NT2/D1 (cell line): ENCODE measurements at regions not wholly inside any gene's neighbourhood (a gene's known extent, or its start where the extent isn't known, plus 50 kb on each side); places are given as distances from the start of the nearest gene placed in this dataset.

Source experiments
- DNase-seq: peaks from one replicate; pipeline ENCODE4 v3.0.0-alpha.2; 2011; ENCODE audit warnings: low read depth, low spot score
- H3K27me3 ChIP-seq: 2 replicates; pipeline ENCODE4 v1.6.0; 2011; ENCODE audit warnings: mild to moderate bottlenecking; ENCODE audit not compliant: insufficient read length, insufficient read depth
- H3K36me3 ChIP-seq: 2 replicates; pipeline ENCODE4 v1.6.1; 2011; ENCODE audit warnings: mild to moderate bottlenecking, low read length, mixed read lengths; ENCODE audit not compliant: insufficient read depth, insufficient read length
- H3K4me1 ChIP-seq: 2 replicates; pipeline ENCODE4 v1.5.1; 2011; ENCODE audit not compliant: insufficient read depth, insufficient read length
- H3K4me3 ChIP-seq: 2 replicates; pipeline ENCODE4 v1.5.1; 2011; ENCODE audit warnings: low read depth; ENCODE audit not compliant: insufficient read length
- H3K9ac ChIP-seq: 2 replicates; pipeline ENCODE4 v1.6.0; 2011; ENCODE audit warnings: low read depth; ENCODE audit not compliant: insufficient read length
- H3K9me3 ChIP-seq: 2 replicates; pipeline ENCODE4 v1.5.1; 2011; ENCODE audit warnings: mild to moderate bottlenecking, low read length; ENCODE audit not compliant: insufficient read depth
- SUZ12 ChIP-seq: IDR thresholded peaks from 2 replicates; pipeline ENCODE4 v1.6.1; 2011; ENCODE audit not compliant: insufficient read length, insufficient read depth; ENCODE audit errors: extremely low read depth
- YY1 ChIP-seq: IDR thresholded peaks from 2 replicates; pipeline ENCODE4 v1.6.1; 2011; ENCODE audit not compliant: insufficient read length, insufficient read depth
- ZNF274 ChIP-seq: IDR thresholded peaks from 2 replicates; pipeline ENCODE4 v1.6.1; 2011; ENCODE audit warnings: mild to moderate bottlenecking, low read depth, low read length

DNA sequence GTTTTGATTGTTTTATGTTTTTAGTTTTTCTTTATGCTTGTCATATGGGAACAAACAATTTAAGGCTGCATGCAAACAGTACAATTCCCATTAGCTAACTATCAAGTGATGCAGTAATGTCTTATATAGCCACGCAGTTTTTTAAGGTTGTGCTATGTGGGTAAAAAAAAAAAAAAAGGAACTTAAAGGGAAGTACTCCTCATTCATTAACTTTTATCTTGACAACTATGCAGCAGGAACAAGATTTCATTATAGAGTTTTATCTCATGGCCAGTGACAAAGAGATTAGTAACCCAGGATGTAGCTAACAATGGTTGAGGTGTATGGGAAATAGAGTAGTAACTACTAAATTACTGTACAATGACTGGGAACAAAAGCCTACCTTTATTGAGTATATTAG, 1008.2 kb upstream of the CDH9 start:
- no peak for DNase-seq
- no peak overlapping the region for H3K9ac ChIP-seq
- no peaks in the 10 kb centered on the region for H3K27me3 ChIP-seq
- H3K36me3 ChIP-seq, result no peaks in the 10 kb centered on the region
- TF ChIP-seq ZNF274 (no peak), YY1 (no peak)
- H3K9me3 ChIP-seq, result no peaks in the 10 kb centered on the region
- H3K4me3 ChIP-seq, result no peak overlapping the region
- H3K4me1 ChIP-seq, result no peaks in the 10 kb centered on the region

DNA sequence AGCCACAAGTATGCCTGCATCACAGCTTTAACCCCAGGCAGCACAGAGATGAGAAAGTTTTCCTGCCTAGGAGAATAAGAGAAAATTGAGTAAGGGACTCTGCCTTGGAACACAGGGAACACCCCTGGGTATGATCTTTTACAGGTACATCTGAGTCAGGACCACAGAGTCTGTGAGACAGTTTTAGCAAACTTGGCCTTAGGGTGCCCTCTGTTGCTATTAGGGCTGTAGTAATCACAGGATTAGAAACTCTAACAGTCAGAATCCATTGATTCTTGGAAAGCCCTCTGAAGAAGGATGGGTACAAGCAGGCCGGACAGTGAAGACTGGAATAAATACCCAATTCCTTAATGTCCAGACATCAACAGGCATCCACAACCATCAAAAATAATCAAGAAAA, 989.5 kb upstream of the CDH9 start:
- DNase-seq, result no peak
- Histone ChIP-seq H3K36me3 (no peaks in the 10 kb centered on the region), H3K4me3 (no peak overlapping the region), H3K27me3 (no peaks in the 10 kb centered on the region), H3K4me1 (no peaks in the 10 kb centered on the region), H3K9me3 (no peaks in the 10 kb centered on the region), H3K9ac (no peak overlapping the region)
- TF ChIP-seq SUZ12 (no peak), YY1 (no peak), ZNF274 (no peak)

DNA sequence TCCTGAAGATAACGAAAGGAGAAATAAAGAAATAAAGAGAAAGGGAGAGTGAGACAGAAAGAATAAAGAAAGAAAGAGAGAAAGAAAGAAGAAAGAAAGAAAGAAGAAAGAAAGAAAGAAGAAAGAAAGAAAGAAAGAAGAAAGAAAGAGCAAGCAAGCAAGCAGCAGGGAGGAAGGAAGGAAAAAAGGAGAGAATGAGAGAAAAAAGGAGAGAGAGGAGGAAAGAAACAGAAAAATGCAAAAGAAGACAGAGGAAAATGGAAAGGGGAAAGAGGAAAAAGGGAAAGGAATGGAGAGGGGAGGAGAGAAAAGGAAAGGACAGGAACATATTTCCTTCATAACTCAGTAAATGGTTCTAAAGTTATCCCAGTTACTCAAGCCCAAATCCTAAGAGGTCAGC, 978.8 kb upstream of the CDH9 start:
- no peaks in the 10 kb centered on the region for H3K4me1 ChIP-seq
- H3K4me3 ChIP-seq, result no peak overlapping the region
- no peak for TF ChIP-seq SUZ12
- no peak for TF ChIP-seq ZNF274
- no peak for TF ChIP-seq YY1
- no peaks in the 10 kb centered on the region for H3K27me3 ChIP-seq
- H3K36me3 ChIP-seq, result no peaks in the 10 kb centered on the region
- H3K9me3 ChIP-seq, result peaks cover 36% of the 10 kb centered on the region
- no peak for DNase-seq
- H3K9ac ChIP-seq, result no peak overlapping the region

DNA sequence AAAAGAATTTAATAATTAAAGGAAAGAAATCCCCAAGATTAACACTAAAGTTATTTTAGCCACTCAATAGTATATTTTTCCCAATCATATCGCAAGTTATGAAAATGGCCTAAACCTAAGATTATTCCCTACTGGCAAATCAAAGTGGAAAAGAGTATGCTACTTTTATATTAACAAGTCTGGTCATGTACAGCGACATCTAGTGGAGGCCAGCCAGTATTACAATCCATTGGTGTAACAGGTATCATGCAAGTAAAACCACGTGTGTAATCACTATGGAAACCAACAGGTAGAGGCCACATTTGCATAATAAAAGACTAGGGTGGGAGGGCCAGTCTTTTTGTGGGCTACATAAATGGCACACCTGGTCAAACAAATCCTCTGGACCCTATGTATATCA, 976.4 kb upstream of the CDH9 start:
- H3K9ac ChIP-seq, result no peak overlapping the region
- H3K27me3 ChIP-seq, result no peaks in the 10 kb centered on the region
- no peak for TF ChIP-seq ZNF274
- no peak for TF ChIP-seq YY1
- no peak for TF ChIP-seq SUZ12
- peaks cover 48% of the 10 kb centered on the region for H3K9me3 ChIP-seq
- DNase-seq, result peak; percentile 18
- no peaks in the 10 kb centered on the region for H3K4me1 ChIP-seq
- H3K36me3 ChIP-seq, result no peaks in the 10 kb centered on the region
- no peak overlapping the region for H3K4me3 ChIP-seq

DNA sequence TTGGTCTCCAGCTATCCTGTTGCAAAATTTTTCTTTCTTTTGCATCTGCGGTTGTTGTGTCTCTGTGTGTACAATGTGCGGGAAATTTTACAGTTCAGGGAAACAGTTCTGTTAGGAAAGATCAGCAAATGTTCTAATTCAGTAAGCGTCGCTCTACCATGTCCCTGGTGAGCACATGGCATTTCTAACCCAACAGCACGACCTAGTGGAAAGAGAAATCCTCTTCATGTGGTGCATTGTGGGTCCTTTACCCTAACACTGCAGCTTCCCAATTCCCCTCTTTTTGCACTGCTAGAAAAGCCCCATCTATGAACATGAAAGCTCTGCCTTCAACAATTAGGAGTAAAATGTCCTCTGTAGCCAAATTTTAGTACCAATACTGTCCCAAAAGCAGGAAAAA, 974.2 kb upstream of the CDH9 start:
- DNase-seq, result no peak
- Histone ChIP-seq H3K9me3 (peaks cover 48% of the 10 kb centered on the region), H3K4me1 (no peaks in the 10 kb centered on the region), H3K9ac (no peak overlapping the region), H3K36me3 (no peaks in the 10 kb centered on the region), H3K27me3 (no peaks in the 10 kb centered on the region), H3K4me3 (no peak overlapping the region)
- TF ChIP-seq ZNF274 (no peak), YY1 (no peak), SUZ12 (no peak)

DNA sequence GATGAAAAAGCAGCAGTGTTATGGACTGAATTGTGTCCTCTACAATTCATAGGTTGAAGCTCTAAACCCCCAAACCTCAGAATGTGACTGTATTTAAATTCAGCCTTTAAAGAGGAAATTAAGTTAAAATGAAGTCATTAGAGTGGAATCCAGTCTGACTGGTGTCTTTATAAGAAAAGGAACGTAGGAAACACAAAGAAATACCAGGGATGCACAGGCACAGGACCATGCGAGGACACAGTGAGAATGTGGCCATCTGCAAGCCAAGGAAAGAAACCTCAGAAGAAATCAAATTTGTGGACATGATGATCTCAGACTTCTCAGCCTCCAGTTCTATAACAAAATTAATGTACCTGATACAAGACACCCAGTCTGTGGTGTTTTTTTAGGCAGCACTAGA, 971.2 kb upstream of the CDH9 start:
- Histone ChIP-seq H3K9me3 (peaks cover 37% of the 10 kb centered on the region), H3K9ac (no peak overlapping the region), H3K27me3 (no peaks in the 10 kb centered on the region), H3K4me3 (no peak overlapping the region), H3K4me1 (no peaks in the 10 kb centered on the region), H3K36me3 (no peaks in the 10 kb centered on the region)
- TF ChIP-seq SUZ12, result no peak
- TF ChIP-seq ZNF274, result no peak
- no peak for TF ChIP-seq YY1
- no peak for DNase-seq

DNA sequence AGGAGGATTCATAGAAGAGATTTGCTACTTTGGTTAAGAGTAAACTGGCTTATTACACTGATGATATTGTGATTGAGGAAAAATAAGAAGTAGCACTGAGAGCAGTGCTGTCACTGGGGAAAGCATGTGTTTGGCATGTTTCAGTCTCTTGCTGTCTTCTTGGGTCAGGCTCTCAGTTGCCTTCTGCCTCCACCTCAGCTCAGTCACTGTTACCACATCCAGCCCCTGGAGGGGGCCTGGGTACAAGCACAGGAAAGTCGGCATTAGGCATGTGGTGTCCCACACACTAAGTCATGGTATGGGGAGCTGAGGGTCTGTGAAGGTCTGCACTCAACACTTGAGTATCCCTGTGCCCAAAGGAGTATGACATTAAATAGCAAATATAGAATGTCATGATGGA, 958.3 kb upstream of the CDH9 start:
- no peak for DNase-seq
- no peaks in the 10 kb centered on the region for H3K4me1 ChIP-seq
- H3K9ac ChIP-seq, result no peak overlapping the region
- no peak for TF ChIP-seq SUZ12
- TF ChIP-seq YY1, result no peak
- no peak for TF ChIP-seq ZNF274
- H3K27me3 ChIP-seq, result no peaks in the 10 kb centered on the region
- no peak overlapping the region for H3K4me3 ChIP-seq
- no peaks in the 10 kb centered on the region for H3K9me3 ChIP-seq
- H3K36me3 ChIP-seq, result no peaks in the 10 kb centered on the region

DNA sequence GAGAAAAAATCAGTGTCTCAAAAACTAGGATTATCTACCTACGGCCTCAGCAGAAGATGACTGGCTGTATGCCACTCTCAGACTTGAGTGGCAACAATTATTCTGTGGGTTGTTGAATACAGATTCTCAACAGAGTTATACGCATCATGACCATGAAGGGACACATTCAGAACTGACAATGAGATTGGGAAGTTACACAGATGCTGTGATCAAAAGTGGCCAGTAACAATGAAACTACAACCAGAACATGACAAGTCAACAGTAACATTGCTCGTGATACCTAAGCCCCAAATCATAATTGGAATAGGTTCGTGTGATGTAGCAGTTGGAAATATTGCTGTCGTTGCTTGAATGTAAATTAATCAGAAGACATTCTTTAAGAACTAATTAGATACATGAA, 957.5 kb upstream of the CDH9 start:
- no peaks in the 10 kb centered on the region for H3K27me3 ChIP-seq
- DNase-seq, result no peak
- no peak for TF ChIP-seq ZNF274
- TF ChIP-seq SUZ12, result no peak
- TF ChIP-seq YY1, result no peak
- H3K4me3 ChIP-seq, result no peak overlapping the region
- no peaks in the 10 kb centered on the region for H3K9me3 ChIP-seq
- no peak overlapping the region for H3K9ac ChIP-seq
- H3K4me1 ChIP-seq, result no peaks in the 10 kb centered on the region
- no peaks in the 10 kb centered on the region for H3K36me3 ChIP-seq
